Liver (tissue), 8 donors: ENCODE measurements at regions not wholly inside any gene's neighbourhood (a gene's known extent, or its start where the extent isn't known, plus 50 kb on each side); places are given as distances from the start of the nearest gene placed in this dataset.
A peak's percentile ranks its signal among the peaks of the same experiment; 100 is the strongest.

ENCODE experiments used
- DNase-seq: peaks from one replicate; pipeline ENCODE4 v3.0.0-alpha.2; 2017; ENCODE audit warnings: low spot score
- H3K27ac ChIP-seq, 2 donors: one replicate each; pipeline ENCODE4 v1.7.0; 2013; ENCODE audit warnings: inconsistent platforms in 2 of 2, low read length in 2 of 2, control low read depth in 1 of 2, low read depth in 1 of 2, mild to moderate bottlenecking in 1 of 2
- H3K27me3 ChIP-seq, 4 donors: one replicate each; pipeline versions ENCODE4 v1.6.1 to v1.7.0; 2013; ENCODE audit warnings: low read length in 3 of 4, inconsistent platforms in 1 of 4, mild to moderate bottlenecking in 1 of 4, moderate library complexity in 1 of 4; ENCODE audit not compliant: control insufficient read depth in 4 of 4, insufficient read depth in 4 of 4
- H3K36me3 ChIP-seq, 4 donors: one replicate each; pipeline versions ENCODE4 v1.6.1 to v1.7.0; 2013; ENCODE audit warnings: low read length in 3 of 4, mild to moderate bottlenecking in 3 of 4, low read depth in 1 of 4, moderate library complexity in 1 of 4; ENCODE audit not compliant: control insufficient read depth in 4 of 4, insufficient read depth in 3 of 4
- H3K4me1 ChIP-seq, 4 donors: one replicate each; pipeline versions ENCODE4 v1.6.1 to v1.7.0; 2013; ENCODE audit warnings: low read length in 3 of 4, mild to moderate bottlenecking in 3 of 4, moderate library complexity in 1 of 4; ENCODE audit not compliant: control insufficient read depth in 4 of 4, insufficient read depth in 4 of 4
- H3K4me3 ChIP-seq, 3 donors: one replicate each; pipeline versions ENCODE4 v1.6.1 to v1.7.0; 2013; ENCODE audit warnings: low read length in 3 of 3, control low read depth in 1 of 3, low read depth in 1 of 3, mild to moderate bottlenecking in 1 of 3
- H3K9ac ChIP-seq, 2 donors: one replicate each; pipeline ENCODE4 v1.7.0; 2013; ENCODE audit warnings: low read length in 2 of 2, mild to moderate bottlenecking in 2 of 2, moderate library complexity in 2 of 2, control low read depth in 1 of 2, low read depth in 1 of 2
- H3K9me3 ChIP-seq, 4 donors: one replicate each; pipeline versions ENCODE4 v1.6.1 to v1.7.0; 2013; ENCODE audit warnings: low read length in 3 of 4; ENCODE audit not compliant: control insufficient read depth in 4 of 4
- EGR1 ChIP-seq, 2 donors: IDR thresholded peaks; 2 replicates each; pipeline ENCODE4 v1.6.1; 2016 to 2018; ENCODE audit warnings: antibody characterized with exemption in 2 of 2, low read depth in 2 of 2
- FOXA1 ChIP-seq: IDR thresholded peaks from 2 replicates; pipeline ENCODE4 v1.6.1; 2016; ENCODE audit warnings: antibody characterized with exemption
- FOXA2 ChIP-seq: IDR thresholded peaks from 2 replicates; pipeline ENCODE4 v1.6.1; 2016; ENCODE audit warnings: antibody characterized with exemption
- GABPA ChIP-seq, 2 donors: IDR thresholded peaks in 1 of 2; conservative IDR thresholded peaks in 1 of 2; 2 replicates each; pipeline ENCODE4 v1.6.1; 2016; ENCODE audit warnings: antibody characterized with exemption in 2 of 2, mild to moderate bottlenecking in 1 of 2, moderate library complexity in 1 of 2
- HNF4A ChIP-seq, 2 donors: conservative IDR thresholded peaks; 2 replicates each; pipeline ENCODE4 v1.6.1; 2016; ENCODE audit warnings: antibody characterized with exemption in 2 of 2, mild to moderate bottlenecking in 2 of 2
- HNF4G ChIP-seq: IDR thresholded peaks from 2 replicates; pipeline ENCODE4 v1.6.1; 2016; ENCODE audit warnings: antibody characterized with exemption
- JUND ChIP-seq, 2 donors: IDR thresholded peaks; 2 replicates each; pipeline ENCODE4 v1.6.1; 2016; ENCODE audit warnings: antibody characterized with exemption in 2 of 2
- NR2F2 ChIP-seq: IDR thresholded peaks from 2 replicates; pipeline ENCODE4 v1.6.1; 2016; ENCODE audit warnings: antibody characterized with exemption
- RAD21 ChIP-seq, 2 donors: IDR thresholded peaks; 2 replicates each; pipeline ENCODE4 v1.6.1; 2016; ENCODE audit warnings: antibody characterized with exemption in 2 of 2, mild to moderate bottlenecking in 2 of 2
- RXRA ChIP-seq, 2 donors: IDR thresholded peaks; 2 replicates each; pipeline ENCODE4 v1.6.1; 2017 to 2018; ENCODE audit warnings: antibody characterized with exemption in 2 of 2, mild to moderate bottlenecking in 1 of 2
- SP1 ChIP-seq: IDR thresholded peaks from 2 replicates; pipeline ENCODE4 v1.6.1; 2018; ENCODE audit warnings: antibody characterized with exemption, mild to moderate bottlenecking
- TAF1 ChIP-seq: conservative IDR thresholded peaks from 2 replicates; pipeline ENCODE4 v1.6.1; 2016; ENCODE audit warnings: antibody characterized with exemption, mild to moderate bottlenecking
- YY1 ChIP-seq: IDR thresholded peaks from 2 replicates; pipeline ENCODE4 v1.6.1; 2016; ENCODE audit warnings: antibody characterized with exemption, mild to moderate bottlenecking
- WGBS: extraction: QIAGEN DNeasy Blood & Tissue Kit; methylation state at CpG from one replicate; pipeline ENCODE4 v1.1.7; 2013; 5-methylcytosine and 5-hydroxymethylcytosine counted together
- TF ChIP-seq, protein P1 (sequence below): IDR thresholded peaks from 2 replicates; pipeline ENCODE4 v1.6.1; 2016; ENCODE audit warnings: antibody characterized with exemption
- TF ChIP-seq, protein P2 (sequence below): IDR thresholded peaks from 2 replicates; pipeline ENCODE4 v1.6.1; 2016; ENCODE audit warnings: antibody characterized with exemption
- TF ChIP-seq, protein P3 (sequence below): fragments of 150-350 bp; IDR thresholded peaks from 2 replicates; pipeline ENCODE4 v1.5.1; 2017; ENCODE audit warnings: improper control_type of control experiment, low read depth, low read length; ENCODE audit not compliant: missing input control
- TF ChIP-seq, protein P4 (sequence below): IDR thresholded peaks from 2 replicates; pipeline ENCODE4 v1.6.1; 2016; ENCODE audit warnings: antibody characterized with exemption
- donor health status: healthy.
- donor health status: healthy.
- donor health status: healthy.
- donor health status: healthy.
- donor health status: healthy.

DNA sequence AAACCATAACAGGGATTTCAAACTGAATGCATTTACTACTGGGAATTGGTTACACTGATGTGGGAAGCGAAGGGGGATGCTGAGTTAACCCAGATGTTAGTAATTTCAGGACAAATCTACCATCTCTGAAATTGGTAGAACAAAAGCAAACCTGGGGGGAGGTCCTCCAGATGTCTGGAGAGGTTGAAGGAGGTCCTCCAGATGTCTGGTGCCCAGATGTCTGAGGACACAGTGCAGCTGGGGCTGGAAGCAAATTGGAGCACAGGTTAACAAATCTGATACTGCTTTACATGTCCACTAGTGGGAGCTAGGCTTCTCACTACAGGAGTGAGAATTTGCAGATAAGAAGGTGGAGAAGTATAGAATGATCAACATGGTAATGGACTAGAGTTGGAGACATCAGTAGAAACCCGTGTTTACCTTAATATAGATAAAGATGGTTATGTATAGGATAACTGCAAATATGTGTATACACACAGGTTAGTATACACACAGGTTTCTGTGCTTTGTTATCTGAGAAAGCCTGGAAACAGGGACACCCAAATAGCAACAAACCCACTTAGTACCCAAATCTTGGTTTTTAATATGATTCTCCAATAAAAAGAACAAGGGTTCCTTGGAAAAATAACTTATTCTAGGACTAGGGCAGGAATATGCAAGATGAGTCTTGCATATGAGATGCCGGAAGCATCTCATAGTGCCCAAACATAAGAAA is 162.5 kb downstream of the C12orf50 start:
- H3K27ac ChIP-seq: no peak overlapping the region
- no peak for DNase-seq

DNA sequence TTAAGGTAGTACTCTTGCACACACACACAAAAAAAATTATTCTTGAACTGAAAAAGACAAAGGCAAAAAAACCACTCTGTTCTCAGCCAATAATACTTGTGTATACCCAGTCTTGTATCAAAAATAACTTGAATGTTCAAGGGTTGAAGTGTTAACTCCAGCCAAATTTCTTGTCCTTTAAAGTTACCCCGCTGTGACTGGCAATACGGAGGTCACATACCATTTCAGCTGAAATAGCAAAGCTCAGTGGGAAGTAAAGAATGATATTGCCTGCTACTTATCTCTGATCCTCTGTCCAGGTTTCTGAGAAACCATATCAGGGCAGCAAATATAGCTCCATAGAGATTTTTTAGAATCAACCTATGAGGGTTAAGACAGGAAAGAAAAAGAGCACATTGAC is 167.4 kb downstream of the C12orf50 start:
- Histone ChIP-seq H3K9me3 (no peaks in the 10 kb centered on the region), H3K9ac (no peak overlapping the region), H3K36me3 (no peaks in the 10 kb centered on the region), H3K4me1 (no peaks in the 10 kb centered on the region), H3K27me3 (no peaks in the 10 kb centered on the region), H3K27ac (no peak overlapping the region), H3K4me3 (no peak overlapping the region)
- 73% methylated on average over 2 of the region's 2 CpGs for WGBS
- DNase-seq: no peak
- TF ChIP-seq, protein P1, sequence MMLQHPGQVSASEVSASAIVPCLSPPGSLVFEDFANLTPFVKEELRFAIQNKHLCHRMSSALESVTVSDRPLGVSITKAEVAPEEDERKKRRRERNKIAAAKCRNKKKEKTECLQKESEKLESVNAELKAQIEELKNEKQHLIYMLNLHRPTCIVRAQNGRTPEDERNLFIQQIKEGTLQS: no peak
- TF ChIP-seq YY1 (no peak), FOXA1 (no peak), RAD21 (IDR thresholded peaks at IDR 0.05) (no peak), FOXA2 (no peak), HNF4A (conservative IDR thresholded peaks at IDR 0.05) (no peak), NR2F2 (no peak), SP1 (no peak), RXRA (IDR thresholded peaks at IDR 0.05) (no peak), TAF1 (no peak), HNF4G (no peak), JUND (IDR thresholded peaks at IDR 0.05) (no peak), GABPA (IDR thresholded peaks at IDR 0.05 in 1 of 2, conservative IDR thresholded peaks at IDR 0.05 in 1 of 2) (no peak), EGR1 (IDR thresholded peaks at IDR 0.05; ENCODE audit: low read depth in 2 of 2) (no peak)
- TF ChIP-seq, protein P2, sequence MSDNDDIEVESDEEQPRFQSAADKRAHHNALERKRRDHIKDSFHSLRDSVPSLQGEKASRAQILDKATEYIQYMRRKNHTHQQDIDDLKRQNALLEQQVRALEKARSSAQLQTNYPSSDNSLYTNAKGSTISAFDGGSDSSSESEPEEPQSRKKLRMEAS: no peak
- TF ChIP-seq, protein P3, sequence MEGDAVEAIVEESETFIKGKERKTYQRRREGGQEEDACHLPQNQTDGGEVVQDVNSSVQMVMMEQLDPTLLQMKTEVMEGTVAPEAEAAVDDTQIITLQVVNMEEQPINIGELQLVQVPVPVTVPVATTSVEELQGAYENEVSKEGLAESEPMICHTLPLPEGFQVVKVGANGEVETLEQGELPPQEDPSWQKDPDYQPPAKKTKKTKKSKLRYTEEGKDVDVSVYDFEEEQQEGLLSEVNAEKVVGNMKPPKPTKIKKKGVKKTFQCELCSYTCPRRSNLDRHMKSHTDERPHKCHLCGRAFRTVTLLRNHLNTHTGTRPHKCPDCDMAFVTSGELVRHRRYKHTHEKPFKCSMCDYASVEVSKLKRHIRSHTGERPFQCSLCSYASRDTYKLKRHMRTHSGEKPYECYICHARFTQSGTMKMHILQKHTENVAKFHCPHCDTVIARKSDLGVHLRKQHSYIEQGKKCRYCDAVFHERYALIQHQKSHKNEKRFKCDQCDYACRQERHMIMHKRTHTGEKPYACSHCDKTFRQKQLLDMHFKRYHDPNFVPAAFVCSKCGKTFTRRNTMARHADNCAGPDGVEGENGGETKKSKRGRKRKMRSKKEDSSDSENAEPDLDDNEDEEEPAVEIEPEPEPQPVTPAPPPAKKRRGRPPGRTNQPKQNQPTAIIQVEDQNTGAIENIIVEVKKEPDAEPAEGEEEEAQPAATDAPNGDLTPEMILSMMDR: no peak
- TF ChIP-seq, protein P4, sequence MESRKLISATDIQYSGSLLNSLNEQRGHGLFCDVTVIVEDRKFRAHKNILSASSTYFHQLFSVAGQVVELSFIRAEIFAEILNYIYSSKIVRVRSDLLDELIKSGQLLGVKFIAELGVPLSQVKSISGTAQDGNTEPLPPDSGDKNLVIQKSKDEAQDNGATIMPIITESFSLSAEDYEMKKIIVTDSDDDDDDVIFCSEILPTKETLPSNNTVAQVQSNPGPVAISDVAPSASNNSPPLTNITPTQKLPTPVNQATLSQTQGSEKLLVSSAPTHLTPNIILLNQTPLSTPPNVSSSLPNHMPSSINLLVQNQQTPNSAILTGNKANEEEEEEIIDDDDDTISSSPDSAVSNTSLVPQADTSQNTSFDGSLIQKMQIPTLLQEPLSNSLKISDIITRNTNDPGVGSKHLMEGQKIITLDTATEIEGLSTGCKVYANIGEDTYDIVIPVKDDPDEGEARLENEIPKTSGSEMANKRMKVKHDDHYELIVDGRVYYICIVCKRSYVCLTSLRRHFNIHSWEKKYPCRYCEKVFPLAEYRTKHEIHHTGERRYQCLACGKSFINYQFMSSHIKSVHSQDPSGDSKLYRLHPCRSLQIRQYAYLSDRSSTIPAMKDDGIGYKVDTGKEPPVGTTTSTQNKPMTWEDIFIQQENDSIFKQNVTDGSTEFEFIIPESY: no peak

More for the DNA sequence above, 162.5 kb downstream of the C12orf50 start:
- Histone ChIP-seq H3K9ac (no peak overlapping the region), H3K9me3 (no peaks in the 10 kb centered on the region), H3K36me3 (no peaks in the 10 kb centered on the region), H3K27me3 (no peaks in the 10 kb centered on the region), H3K4me3 (no peak overlapping the region), H3K4me1 (no peaks in the 10 kb centered on the region)
- TF ChIP-seq RXRA (IDR thresholded peaks at IDR 0.05) (no peak), RAD21 (IDR thresholded peaks at IDR 0.05) (peak in 1 of 2 donors; percentile 63), JUND (IDR thresholded peaks at IDR 0.05) (no peak), GABPA (IDR thresholded peaks at IDR 0.05 in 1 of 2, conservative IDR thresholded peaks at IDR 0.05 in 1 of 2) (no peak)
- 80% methylated on average over 3 of the region's 3 CpGs for WGBS
